GM23338 (cell line): ENCODE measurements at regions not wholly inside any gene's neighbourhood (a gene's known extent, or its start where the extent isn't known, plus 50 kb on each side); places are given as distances from the start of the nearest gene placed in this dataset.

Experiments used
- ATAC-seq: fragments of 200-7000 bp; cut with Tn5 transposase; 3 replicates; pipeline ENCODE4 v1.9.1; 2020
- DNase-seq: peaks from one replicate; pipeline ENCODE4 v3.0.0-alpha.2; 2015; ENCODE audit warnings: low spot score
- H2AFZ ChIP-seq: fragments of 200-600 bp; sonication (generic); 2 replicates; pipeline ENCODE4 v1.8.0; 2016; ENCODE audit warnings: antibody characterized with exemption, mild to moderate bottlenecking, moderate library complexity
- H3F3A ChIP-seq: fragments of 200-600 bp; sonication (generic); replicated peaks from 2 replicates; pipeline ENCODE4 v1.8.0; 2017; ENCODE audit warnings: antibody characterized with exemption, mixed run types, low read depth
- H3K27ac ChIP-seq: fragments of 200-600 bp; sonication (generic); 2 replicates; pipeline ENCODE4 v1.6.1; 2016; ENCODE audit warnings: low read depth
- H3K27me3 ChIP-seq: fragments of 200-600 bp; sonication (generic); 2 replicates; pipeline ENCODE4 v1.8.0; 2016; ENCODE audit warnings: mild to moderate bottlenecking, mixed run types, moderate library complexity; ENCODE audit not compliant: insufficient read depth
- H3K36me3 ChIP-seq: fragments of 200-600 bp; sonication (generic); 2 replicates; pipeline ENCODE4 v1.8.0; 2016; ENCODE audit warnings: mild to moderate bottlenecking; ENCODE audit not compliant: insufficient read depth
- H3K4me1 ChIP-seq: fragments of 200-600 bp; sonication (generic); 2 replicates; pipeline ENCODE4 v1.8.0; 2016; ENCODE audit warnings: mild to moderate bottlenecking, moderate library complexity; ENCODE audit not compliant: insufficient read depth
- H3K4me2 ChIP-seq: fragments of 200-600 bp; sonication (generic); 2 replicates; pipeline ENCODE4 v1.7.1; 2017; ENCODE audit warnings: mixed run types
- H3K4me3 ChIP-seq: fragments of 200-600 bp; sonication (generic); 2 replicates; pipeline ENCODE4 v1.6.1; 2016; ENCODE audit warnings: mixed run types
- H3K79me2 ChIP-seq: fragments of 200-600 bp; sonication (generic); replicated peaks from 2 replicates; pipeline ENCODE4 v1.8.0; 2017; ENCODE audit warnings: mild to moderate bottlenecking; ENCODE audit not compliant: insufficient read depth
- H3K9me2 ChIP-seq: fragments of 200-600 bp; sonication (generic); 2 replicates; pipeline ENCODE4 v1.8.0; 2017; ENCODE audit not compliant: insufficient read depth
- H4K20me1 ChIP-seq: fragments of 200-600 bp; sonication (generic); replicated peaks from 2 replicates; pipeline ENCODE4 v1.8.0; 2017; ENCODE audit warnings: mild to moderate bottlenecking; ENCODE audit not compliant: insufficient read depth
- H3K27ac Mint-ChIP-seq: 2 replicates; pipeline ENCODE4 v1.8.0; 2020; ENCODE audit warnings: inconsistent platforms, mild to moderate bottlenecking, moderate library complexity, mixed read lengths
- H3K27me3 Mint-ChIP-seq: 3 replicates; pipeline ENCODE4 v1.8.0; 2022; ENCODE audit warnings: low read depth, mild to moderate bottlenecking, moderate library complexity, mixed read lengths, inconsistent platforms; ENCODE audit not compliant: insufficient read depth, poor library complexity
- H3K36me3 Mint-ChIP-seq: 3 replicates; pipeline ENCODE4 v1.8.0; 2021; ENCODE audit warnings: low read depth, mild to moderate bottlenecking, inconsistent platforms, moderate library complexity, mixed read lengths
- H3K4me1 Mint-ChIP-seq: 3 replicates; pipeline ENCODE4 v1.8.0; 2020; ENCODE audit warnings: mild to moderate bottlenecking, inconsistent platforms, mixed read lengths
- H3K4me3 Mint-ChIP-seq: 3 replicates; pipeline ENCODE4 v1.8.0; 2021; ENCODE audit warnings: moderate library complexity, mild to moderate bottlenecking, inconsistent platforms, mixed read lengths
- H3K9me3 Mint-ChIP-seq: 3 replicates; pipeline ENCODE4 v1.8.0; 2020; ENCODE audit warnings: moderate library complexity, mild to moderate bottlenecking, inconsistent platforms, mixed read lengths
- ETS1 ChIP-seq: IDR thresholded peaks from 2 replicates; pipeline ENCODE4 v1.6.1; 2016; ENCODE audit warnings: antibody characterized with exemption
- EZH2 ChIP-seq: fragments of 200-600 bp; sonication (generic); IDR thresholded peaks from one replicate; pipeline ENCODE4 v1.8.0; 2017; ENCODE audit warnings: antibody characterized with exemption, mild to moderate bottlenecking, low read depth; ENCODE audit not compliant: unreplicated experiment
- EZH2phosphoT487 ChIP-seq: fragments of 200-600 bp; sonication (generic); IDR thresholded peaks from one replicate; pipeline ENCODE4 v1.8.1; 2018; ENCODE audit warnings: antibody characterized with exemption; ENCODE audit not compliant: unreplicated experiment
- REST ChIP-seq: IDR thresholded peaks from one replicate; pipeline ENCODE4 v1.6.1; 2018; ENCODE audit warnings: antibody characterized with exemption; ENCODE audit not compliant: unreplicated experiment
- ZNF114 ChIP-seq: fragments of 250-450 bp; sonication (Bioruptor Pico); IDR thresholded peaks from 2 replicates; pipeline ENCODE4 v1.5.0; 2020; ENCODE audit warnings: mild to moderate bottlenecking, moderate library complexity
- ZNF462 ChIP-seq: fragments of 250-450 bp; sonication (Bioruptor Pico); IDR thresholded peaks from 2 replicates; pipeline ENCODE4 v1.5.0; 2020; ENCODE audit warnings: mild to moderate bottlenecking, moderate library complexity

GRCh38 chr10:120713573-120714205 is 137.5 kb upstream of the WDR11 start:
- Histone ChIP-seq H3F3A (no peaks in the 10 kb centered on the region), H3K9me2 (peaks cover 3% of the 10 kb centered on the region; the same call in 1 of the 2 replicates), H3K27ac (no peak overlapping the region), H3K4me3 (no peak overlapping the region), H3K27me3 (no peaks in the 10 kb centered on the region), H3K36me3 (no peaks in the 10 kb centered on the region), H3K4me2 (no peak overlapping the region), H2AFZ (no peak overlapping the region), H3K4me1 (peaks cover 17% of the 10 kb centered on the region), H4K20me1 (no peaks in the 10 kb centered on the region), H3K79me2 (no peaks in the 10 kb centered on the region)
- Mint-ChIP-seq H3K4me3 (no peak overlapping the region), H3K9me3 (no peaks in the 10 kb centered on the region), H3K27me3 (no peaks in the 10 kb centered on the region), H3K4me1 (peaks cover 9% of the 10 kb centered on the region; the same call in 2 of the 3 replicates), H3K27ac (no peak overlapping the region), H3K36me3 (no peaks in the 10 kb centered on the region)
- TF ChIP-seq ZNF462 (CRISPR knock-in tag) (no peak), EZH2 (no peak), ZNF114 (CRISPR knock-in tag) (no peak), EZH2phosphoT487 (no peak), ETS1 (no peak), REST (no peak)
- DNase-seq (no peak), ATAC-seq (no peak)
